Right lobe of liver (tissue), 4 donors: ENCODE measurements at regions not wholly inside any gene's neighbourhood (a gene's known extent, or its start where the extent isn't known, plus 50 kb on each side); places are given as distances from the start of the nearest gene placed in this dataset.

Experiments
- CTCF ChIP-seq, 4 donors: fragments of 200-600 bp in 3 of 4; fragments of 450-650 bp in 1 of 4; IDR thresholded peaks; one replicate each; pipeline versions ENCODE4 v1.5.1 to v1.8.0; 2016 to 2022; ENCODE audit warnings: antibody characterized with exemption in 4 of 4, mild to moderate bottlenecking in 2 of 4
- POLR2A ChIP-seq: fragments of 450-650 bp; IDR thresholded peaks from one replicate; pipeline ENCODE4 v1.6.1; 2017; ENCODE audit warnings: antibody characterized with exemption, mild to moderate bottlenecking
- donor health status: DM: no; HTN: no; CAD: no.
- donor health status: DM: no; HTN: no; CAD: no.
- donor health status: DM: no; HTN: yes; CAD: no.

GRCh38 chr6:129940454-129941195 lies 77.8 kb upstream of the L3MBTL3 start:
- no peak for TF ChIP-seq CTCF (IDR thresholded peaks at IDR 0.05)
- no peak for TF ChIP-seq POLR2A
